ENCODE measurements at regions not wholly inside any gene's neighbourhood (a gene's known extent, or its start where the extent isn't known, plus 50 kb on each side); places are given as distances from the start of the nearest gene placed in this dataset.

DNA sequence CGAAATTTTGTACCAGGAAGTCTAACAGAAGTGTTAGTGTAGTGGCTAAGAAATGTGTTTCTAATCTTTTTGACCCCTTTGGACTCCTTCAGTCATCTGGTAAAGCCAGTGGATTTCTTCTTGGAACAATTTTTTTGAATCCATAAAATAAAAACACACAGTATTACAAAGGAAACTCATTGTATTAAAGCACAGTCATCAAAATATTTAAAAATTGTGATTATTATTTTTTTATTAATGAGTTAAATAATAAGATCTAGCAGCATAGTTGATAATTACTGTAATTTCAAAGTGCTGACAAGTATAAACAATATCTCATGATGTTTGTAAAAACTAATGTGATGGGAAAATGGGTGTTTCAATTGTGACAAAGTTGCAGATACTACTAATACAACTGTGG, 72.2 kb upstream of the LRRC3B start:
- TF ChIP-seq EP300 (conservative IDR thresholded peaks at IDR 0.05; ENCODE audit: poor library complexity, severe bottlenecking): no peak
- TF ChIP-seq, protein P1, sequence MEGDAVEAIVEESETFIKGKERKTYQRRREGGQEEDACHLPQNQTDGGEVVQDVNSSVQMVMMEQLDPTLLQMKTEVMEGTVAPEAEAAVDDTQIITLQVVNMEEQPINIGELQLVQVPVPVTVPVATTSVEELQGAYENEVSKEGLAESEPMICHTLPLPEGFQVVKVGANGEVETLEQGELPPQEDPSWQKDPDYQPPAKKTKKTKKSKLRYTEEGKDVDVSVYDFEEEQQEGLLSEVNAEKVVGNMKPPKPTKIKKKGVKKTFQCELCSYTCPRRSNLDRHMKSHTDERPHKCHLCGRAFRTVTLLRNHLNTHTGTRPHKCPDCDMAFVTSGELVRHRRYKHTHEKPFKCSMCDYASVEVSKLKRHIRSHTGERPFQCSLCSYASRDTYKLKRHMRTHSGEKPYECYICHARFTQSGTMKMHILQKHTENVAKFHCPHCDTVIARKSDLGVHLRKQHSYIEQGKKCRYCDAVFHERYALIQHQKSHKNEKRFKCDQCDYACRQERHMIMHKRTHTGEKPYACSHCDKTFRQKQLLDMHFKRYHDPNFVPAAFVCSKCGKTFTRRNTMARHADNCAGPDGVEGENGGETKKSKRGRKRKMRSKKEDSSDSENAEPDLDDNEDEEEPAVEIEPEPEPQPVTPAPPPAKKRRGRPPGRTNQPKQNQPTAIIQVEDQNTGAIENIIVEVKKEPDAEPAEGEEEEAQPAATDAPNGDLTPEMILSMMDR (IDR thresholded peaks at IDR 0.05; ENCODE audit: poor library complexity, severe bottlenecking): no peak
- TF ChIP-seq POLR2AphosphoS5 (IDR thresholded peaks at IDR 0.05): no peak
- TF ChIP-seq MXI1 (conservative IDR thresholded peaks at IDR 0.05; ENCODE audit: poor library complexity, severe bottlenecking): no peak
- TF ChIP-seq EZH2 (IDR thresholded peaks at IDR 0.05; ENCODE audit: borderline replicate concordance, insufficient read depth, low read length, poor library complexity, severe bottlenecking): no peak
- TF ChIP-seq, protein P2, sequence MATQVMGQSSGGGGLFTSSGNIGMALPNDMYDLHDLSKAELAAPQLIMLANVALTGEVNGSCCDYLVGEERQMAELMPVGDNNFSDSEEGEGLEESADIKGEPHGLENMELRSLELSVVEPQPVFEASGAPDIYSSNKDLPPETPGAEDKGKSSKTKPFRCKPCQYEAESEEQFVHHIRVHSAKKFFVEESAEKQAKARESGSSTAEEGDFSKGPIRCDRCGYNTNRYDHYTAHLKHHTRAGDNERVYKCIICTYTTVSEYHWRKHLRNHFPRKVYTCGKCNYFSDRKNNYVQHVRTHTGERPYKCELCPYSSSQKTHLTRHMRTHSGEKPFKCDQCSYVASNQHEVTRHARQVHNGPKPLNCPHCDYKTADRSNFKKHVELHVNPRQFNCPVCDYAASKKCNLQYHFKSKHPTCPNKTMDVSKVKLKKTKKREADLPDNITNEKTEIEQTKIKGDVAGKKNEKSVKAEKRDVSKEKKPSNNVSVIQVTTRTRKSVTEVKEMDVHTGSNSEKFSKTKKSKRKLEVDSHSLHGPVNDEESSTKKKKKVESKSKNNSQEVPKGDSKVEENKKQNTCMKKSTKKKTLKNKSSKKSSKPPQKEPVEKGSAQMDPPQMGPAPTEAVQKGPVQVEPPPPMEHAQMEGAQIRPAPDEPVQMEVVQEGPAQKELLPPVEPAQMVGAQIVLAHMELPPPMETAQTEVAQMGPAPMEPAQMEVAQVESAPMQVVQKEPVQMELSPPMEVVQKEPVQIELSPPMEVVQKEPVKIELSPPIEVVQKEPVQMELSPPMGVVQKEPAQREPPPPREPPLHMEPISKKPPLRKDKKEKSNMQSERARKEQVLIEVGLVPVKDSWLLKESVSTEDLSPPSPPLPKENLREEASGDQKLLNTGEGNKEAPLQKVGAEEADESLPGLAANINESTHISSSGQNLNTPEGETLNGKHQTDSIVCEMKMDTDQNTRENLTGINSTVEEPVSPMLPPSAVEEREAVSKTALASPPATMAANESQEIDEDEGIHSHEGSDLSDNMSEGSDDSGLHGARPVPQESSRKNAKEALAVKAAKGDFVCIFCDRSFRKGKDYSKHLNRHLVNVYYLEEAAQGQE (IDR thresholded peaks at IDR 0.05; ENCODE audit: borderline replicate concordance): no peak
- TF ChIP-seq RAD21 (conservative IDR thresholded peaks at IDR 0.05): no peak
- no peak for TF ChIP-seq SMC3 (conservative IDR thresholded peaks at IDR 0.05; ENCODE audit: poor library complexity)

Measured in neural cell (in vitro differentiated cells).